ENCODE measurements at regions not wholly inside any gene's neighbourhood (a gene's known extent, or its start where the extent isn't known, plus 50 kb on each side); places are given as distances from the start of the nearest gene placed in this dataset.

GRCh38 chr1:55586771-55587170, 371.6 kb upstream of the USP24 start:
- Histone ChIP-seq H2BK120ac (ENCODE audit: low read depth, low read length, poor library complexity, severe bottlenecking) (no peak overlapping the region), H3K79me2 (ENCODE audit: insufficient read depth, low read length) (no peaks in the 10 kb centered on the region), H2BK20ac (ENCODE audit: low read depth, low read length, poor library complexity, severe bottlenecking) (no peak overlapping the region), H3K27ac (ENCODE audit: insufficient read length, low read depth, low read length) (no peak overlapping the region), H3K4me1 (ENCODE audit: insufficient read depth, low read length) (peaks cover 4% of the 10 kb centered on the region; the same call in 1 of the 2 replicates), H4K91ac (ENCODE audit: insufficient read length, low read depth, low read length) (no peak overlapping the region), H2AFZ (ENCODE audit: low read length) (no peak overlapping the region), H3K14ac (ENCODE audit: insufficient read depth, low read length) (no peak overlapping the region), H3K79me1 (ENCODE audit: insufficient read depth, low read depth, low read length, poor library complexity, severe bottlenecking) (no peaks in the 10 kb centered on the region), H3T11ph (ENCODE audit: low read length) (no peak overlapping the region), H2BK5ac (ENCODE audit: insufficient read length, low read length) (no peak overlapping the region), H3K23me2 (ENCODE audit: insufficient read length, low read depth, low read length, poor library complexity, severe bottlenecking) (no peaks in the 10 kb centered on the region), H2BK15ac (ENCODE audit: low read depth, low read length) (no peak overlapping the region), H3K23ac (ENCODE audit: insufficient read length, low read depth, low read length) (no peak overlapping the region), H3K56ac (ENCODE audit: insufficient read length, low read depth, low read length) (no peak overlapping the region), H3K4me2 (ENCODE audit: insufficient read depth, insufficient read length, low read length) (no peak overlapping the region), H3K9ac (ENCODE audit: extremely low read depth, insufficient read length, low read length) (no peak overlapping the region), H4K20me1 (ENCODE audit: control insufficient read depth, insufficient read depth, insufficient read length) (no peaks in the 10 kb centered on the region), H2AK5ac (ENCODE audit: insufficient read length, low read length) (no peak overlapping the region), H2BK12ac (ENCODE audit: insufficient read length, low read depth, low read length) (no peak overlapping the region), H4K5ac (ENCODE audit: insufficient read length, low read depth, low read length) (no peak overlapping the region), H3K9me3 (ENCODE audit: control insufficient read depth, low read depth, low read length) (no peaks in the 10 kb centered on the region), H3K4ac (ENCODE audit: low read depth, low read length) (no peak overlapping the region), H4K8ac (replicated peaks; ENCODE audit: insufficient read length, low read depth, low read length) (no peak overlapping the region), H3K18ac (ENCODE audit: insufficient read length, low read depth, low read length) (no peak overlapping the region), H3K27me3 (ENCODE audit: insufficient read depth, low read length) (no peaks in the 10 kb centered on the region)
- Mint-ChIP-seq H3K27me3 (ENCODE audit: low read depth) (no peaks in the 10 kb centered on the region; the same call in 1 of the 2 replicates), H3K27ac (no peak overlapping the region), H3K36me3 (ENCODE audit: insufficient read depth in 1 of 3, low read depth in 3 of 3) (no peaks in the 10 kb centered on the region), H3K9me3 (no peaks in the 10 kb centered on the region; a peak in 1 of 5 replicates), H3K4me1 (peaks cover 19 to 24% of the 10 kb centered on the region in 2 experiments), H3K4me3 (no peak overlapping the region)
- no peak for TF ChIP-seq CTCF (conservative IDR thresholded peaks at IDR 0.05)
- no peak for DNase-seq
- no CpG with 5 or more reads among the region's 3 CpGs for WGBS (ENCODE audit: extremely low coverage, insufficient read length, low lambda C conversion rate)

All from H9 (cell line).